Gastroesophageal sphincter (tissue), 3 donors: ENCODE measurements at regions not wholly inside any gene's neighbourhood (a gene's known extent, or its start where the extent isn't known, plus 50 kb on each side); places are given as distances from the start of the nearest gene placed in this dataset.

Experiments
- EP300 ChIP-seq: sonication (generic); formaldehyde crosslinking; IDR thresholded peaks from one replicate; pipeline ENCODE4 v1.6.1; 2017; ENCODE audit warnings: antibody characterized with exemption, mild to moderate bottlenecking
- POLR2A ChIP-seq, 2 donors: fragments of 450-650 bp; IDR thresholded peaks; one replicate each; pipeline ENCODE4 v1.6.1; 2017; ENCODE audit warnings: antibody characterized with exemption in 2 of 2, mild to moderate bottlenecking in 2 of 2, moderate library complexity in 1 of 2
- POLR2AphosphoS5 ChIP-seq: sonication (generic); formaldehyde crosslinking; IDR thresholded peaks from one replicate; pipeline ENCODE4 v1.6.1; 2017; ENCODE audit warnings: antibody characterized with exemption
- TF ChIP-seq, protein P1 (sequence below), 4 experiments: fragments of 200-600 bp in 2 of 4; fragments of 450-650 bp in 2 of 4; sonication (generic) in 1 of 4; IDR thresholded peaks; one replicate each; pipeline ENCODE4 v1.5.1; 2017 to 2019; ENCODE audit warnings: antibody characterized with exemption in 4 of 4, mild to moderate bottlenecking in 2 of 4, moderate library complexity in 2 of 4

DNA sequence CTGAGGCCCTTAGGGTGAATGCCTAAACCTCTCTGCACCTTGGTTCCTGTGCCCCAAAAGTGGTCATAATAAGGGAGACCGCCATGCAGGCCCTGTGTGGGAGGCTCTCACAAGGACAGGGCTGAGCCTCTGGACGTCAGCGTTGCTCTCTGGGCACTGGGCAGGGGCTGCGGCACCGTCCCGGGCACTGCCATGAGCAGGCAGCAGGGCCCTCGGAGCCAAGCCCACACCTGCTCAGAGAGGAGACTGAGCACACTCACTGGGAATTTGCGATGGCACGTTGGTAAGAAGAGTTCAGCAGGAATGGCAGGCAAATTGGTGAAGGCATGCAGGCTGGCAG is 123.4 kb downstream of the HMX1 start:
- TF ChIP-seq, protein P1, sequence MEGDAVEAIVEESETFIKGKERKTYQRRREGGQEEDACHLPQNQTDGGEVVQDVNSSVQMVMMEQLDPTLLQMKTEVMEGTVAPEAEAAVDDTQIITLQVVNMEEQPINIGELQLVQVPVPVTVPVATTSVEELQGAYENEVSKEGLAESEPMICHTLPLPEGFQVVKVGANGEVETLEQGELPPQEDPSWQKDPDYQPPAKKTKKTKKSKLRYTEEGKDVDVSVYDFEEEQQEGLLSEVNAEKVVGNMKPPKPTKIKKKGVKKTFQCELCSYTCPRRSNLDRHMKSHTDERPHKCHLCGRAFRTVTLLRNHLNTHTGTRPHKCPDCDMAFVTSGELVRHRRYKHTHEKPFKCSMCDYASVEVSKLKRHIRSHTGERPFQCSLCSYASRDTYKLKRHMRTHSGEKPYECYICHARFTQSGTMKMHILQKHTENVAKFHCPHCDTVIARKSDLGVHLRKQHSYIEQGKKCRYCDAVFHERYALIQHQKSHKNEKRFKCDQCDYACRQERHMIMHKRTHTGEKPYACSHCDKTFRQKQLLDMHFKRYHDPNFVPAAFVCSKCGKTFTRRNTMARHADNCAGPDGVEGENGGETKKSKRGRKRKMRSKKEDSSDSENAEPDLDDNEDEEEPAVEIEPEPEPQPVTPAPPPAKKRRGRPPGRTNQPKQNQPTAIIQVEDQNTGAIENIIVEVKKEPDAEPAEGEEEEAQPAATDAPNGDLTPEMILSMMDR (IDR thresholded peaks at IDR 0.05): no peak
- TF ChIP-seq POLR2A (IDR thresholded peaks at IDR 0.05) (no peak), POLR2AphosphoS5 (no peak), EP300 (no peak)
